PC-9 (cell line): ENCODE measurements at regions not wholly inside any gene's neighbourhood (a gene's known extent, or its start where the extent isn't known, plus 50 kb on each side); places are given as distances from the start of the nearest gene placed in this dataset.

Experiments
- BruUV-seq: library from RNA; stranded (reverse); fragments of 400-500 nt; replicated peaks from 2 replicates; lab custom pipeline; 2021; lab: Mats Ljungman, UMichigan
- CTCF ChIA-PET: fragments of 300-600 bp; sonication (Branson Sonifier 250); formaldehyde crosslinking; loops from one replicate; lab custom pipeline; 2022; ENCODE audit warnings: antibody characterized with exemption; lab: Charles Lee
- POLR2A ChIA-PET: fragments of 300-600 bp; sonication (Branson Sonifier 250); formaldehyde crosslinking; loops from one replicate; lab custom pipeline; 2022; ENCODE audit warnings: antibody characterized with exemption; ENCODE audit not compliant: unreplicated experiment; lab: Charles Lee
- DNase-seq, 2 experiments: peaks; one replicate each; pipeline versions ENCODE4 v3.0.0 to v3.0.0-alpha.2; 2015 to 2022; ENCODE audit warnings: mixed read lengths in 1 of 2
- H2AFZ ChIP-seq: fragments of 200-600 bp; sonication (generic); 2 replicates; pipeline ENCODE4 v1.8.1; 2017; ENCODE audit warnings: antibody characterized with exemption
- H3F3A ChIP-seq: fragments of 200-600 bp; sonication (generic); 2 replicates; pipeline ENCODE4 v1.8.1; 2017; ENCODE audit warnings: antibody characterized with exemption, mild to moderate bottlenecking, low read depth; ENCODE audit not compliant: insufficient read depth
- H3K27ac ChIP-seq: fragments of 200-600 bp; sonication (generic); 2 replicates; pipeline ENCODE4 v1.6.1; 2016; ENCODE audit warnings: mixed run types
- H3K27me3 ChIP-seq: fragments of 200-600 bp; sonication (generic); 2 replicates; pipeline ENCODE4 v1.6.1; 2016; ENCODE audit warnings: low read depth, mixed run types; ENCODE audit not compliant: insufficient read depth
- H3K36me3 ChIP-seq: fragments of 200-600 bp; sonication (generic); 2 replicates; pipeline ENCODE4 v1.6.1; 2016; ENCODE audit warnings: low read depth, mixed run types
- H3K4me1 ChIP-seq: fragments of 200-600 bp; sonication (generic); replicated peaks from 2 replicates; pipeline ENCODE4 v1.6.1; 2016; ENCODE audit warnings: mixed run types; ENCODE audit not compliant: insufficient read depth
- H3K4me2 ChIP-seq: fragments of 200-600 bp; sonication (generic); 2 replicates; pipeline ENCODE4 v1.6.1; 2017; ENCODE audit warnings: mixed run types
- H3K4me3 ChIP-seq: fragments of 200-600 bp; sonication (generic); 2 replicates; pipeline ENCODE4 v1.6.1; 2016; ENCODE audit warnings: mixed run types
- H3K79me2 ChIP-seq: fragments of 200-600 bp; sonication (generic); 2 replicates; pipeline ENCODE4 v1.6.1; 2017; ENCODE audit warnings: low read depth, mixed run types
- H3K9me2 ChIP-seq: fragments of 200-600 bp; sonication (generic); 2 replicates; pipeline ENCODE4 v1.8.1; 2017; ENCODE audit warnings: mild to moderate bottlenecking; ENCODE audit not compliant: insufficient read depth
- H3K9me3 ChIP-seq: fragments of 200-600 bp; sonication (generic); 2 replicates; pipeline ENCODE4 v1.8.1; 2016; ENCODE audit warnings: low read depth; ENCODE audit not compliant: insufficient read depth
- H4K20me1 ChIP-seq: fragments of 200-600 bp; sonication (generic); 2 replicates; pipeline ENCODE4 v1.8.1; 2017; ENCODE audit not compliant: insufficient read depth
- CTCF ChIP-seq: fragments of 200-600 bp; sonication (generic); conservative IDR thresholded peaks from 2 replicates; pipeline ENCODE4 v1.6.1; 2017; ENCODE audit warnings: mixed run types, antibody characterized with exemption, mild to moderate bottlenecking, moderate library complexity
- EZH2 ChIP-seq: fragments of 200-600 bp; sonication (generic); IDR thresholded peaks from 2 replicates; pipeline ENCODE4 v1.8.0; 2017; ENCODE audit warnings: antibody characterized with exemption, low read depth
- intact Hi-C: fragments of 100-400 bp; cut with micrococcal nuclease; formaldehyde crosslinking; loops from one replicate; pipeline ENCODE4 v1.10.0; 2022; ENCODE audit not compliant: unreplicated experiment

GRCh38 chr9:68619636-68620035, 79.0 kb upstream of the TMEM252 start:
- Histone ChIP-seq H3K9me3 (no peaks in the 10 kb centered on the region), H3K27ac (no peak overlapping the region), H3K4me3 (no peak overlapping the region), H2AFZ (no peak overlapping the region), H3K4me2 (no peak overlapping the region), H3K36me3 (no peaks in the 10 kb centered on the region), H3K79me2 (no peaks in the 10 kb centered on the region), H4K20me1 (no peaks in the 10 kb centered on the region), H3K9me2 (no peaks in the 10 kb centered on the region), H3K4me1 (no peaks in the 10 kb centered on the region), H3K27me3 (peaks cover 27% of the 10 kb centered on the region), H3F3A (no peaks in the 10 kb centered on the region)
- ChIA-PET POLR2A (no interaction called here), CTCF (no interaction called here)
- TF ChIP-seq CTCF (no peak), EZH2 (no peak)
- DNase-seq: no peak
- intact Hi-C loops: no loop called here
- BruUV-seq: no TSS peak

- POLR2A ChIA-PET: no interaction called here
- intact Hi-C loops: no loop called here
- no TSS peak for BruUV-seq
Measured at GRCh38 chr9:68625559-68625958, 79.5 kb upstream of the PIP5K1B start.

GRCh38 chr9:68626526-68626925, 78.5 kb upstream of the PIP5K1B start:
- no peaks in the 10 kb centered on the region for H3K4me1 ChIP-seq
- no peak overlapping the region for H3K4me2 ChIP-seq
- no TSS peak for BruUV-seq
- no peaks in the 10 kb centered on the region for H3K9me3 ChIP-seq
- CTCF ChIA-PET: no interaction called here
- no peak for DNase-seq
- no peaks in the 10 kb centered on the region for H3K36me3 ChIP-seq
- intact Hi-C loops: no loop called here
- H4K20me1 ChIP-seq: no peaks in the 10 kb centered on the region
- POLR2A ChIA-PET: no interaction called here
- H3K27ac ChIP-seq: no peak overlapping the region
- no peak overlapping the region for H2AFZ ChIP-seq
- no peaks in the 10 kb centered on the region for H3K79me2 ChIP-seq
- no peaks in the 10 kb centered on the region for H3F3A ChIP-seq
- H3K4me3 ChIP-seq: no peak overlapping the region
- H3K9me2 ChIP-seq: no peaks in the 10 kb centered on the region
- peaks cover 39% of the 10 kb centered on the region for H3K27me3 ChIP-seq
- TF ChIP-seq EZH2: no peak

More at GRCh38 chr9:68625559-68625958, 79.5 kb upstream of the PIP5K1B start:
- Histone ChIP-seq H3K4me1 (no peaks in the 10 kb centered on the region), H3K4me3 (no peak overlapping the region), H3F3A (no peaks in the 10 kb centered on the region), H3K36me3 (no peaks in the 10 kb centered on the region), H2AFZ (no peak overlapping the region), H3K9me3 (no peaks in the 10 kb centered on the region), H3K27me3 (peaks cover 39% of the 10 kb centered on the region), H3K9me2 (no peaks in the 10 kb centered on the region), H3K27ac (no peak overlapping the region), H3K79me2 (no peaks in the 10 kb centered on the region), H3K4me2 (no peak overlapping the region), H4K20me1 (no peaks in the 10 kb centered on the region)
- CTCF ChIA-PET: no interaction called here
- no peak for TF ChIP-seq EZH2
- TF ChIP-seq CTCF: no peak
- DNase-seq: no peak

GRCh38 chr9:68627104-68627503, 77.9 kb upstream of the PIP5K1B start:
- no peaks in the 10 kb centered on the region for H3K9me2 ChIP-seq
- no peaks in the 10 kb centered on the region for H3K36me3 ChIP-seq
- H2AFZ ChIP-seq: no peak overlapping the region
- no peak for DNase-seq
- no TSS peak for BruUV-seq
- intact Hi-C loops: no loop called here
- peaks cover 37% of the 10 kb centered on the region for H3K27me3 ChIP-seq
- H3K79me2 ChIP-seq: no peaks in the 10 kb centered on the region
- ChIA-PET POLR2A (no interaction called here), CTCF (no interaction called here)
- no peaks in the 10 kb centered on the region for H4K20me1 ChIP-seq
- no peaks in the 10 kb centered on the region for H3K9me3 ChIP-seq
- H3K4me3 ChIP-seq: no peak overlapping the region
- H3K4me2 ChIP-seq: no peak overlapping the region
- H3K27ac ChIP-seq: no peak overlapping the region
- no peaks in the 10 kb centered on the region for H3F3A ChIP-seq
- H3K4me1 ChIP-seq: no peaks in the 10 kb centered on the region
- no peak for TF ChIP-seq CTCF
- TF ChIP-seq EZH2: no peak
